Karpas-422 (cell line): ENCODE measurements at regions not wholly inside any gene's neighbourhood (a gene's known extent, or its start where the extent isn't known, plus 50 kb on each side); places are given as distances from the start of the nearest gene placed in this dataset.

ENCODE experiments used
- DNase-seq: peaks from one replicate; pipeline ENCODE4 v3.0.0-alpha.2; 2015
- H2AFZ ChIP-seq: fragments of 200-600 bp; sonication (generic); 2 replicates; pipeline ENCODE4 v1.6.1; 2014; ENCODE audit warnings: antibody characterized with exemption, low read length, mixed read lengths
- H3K27ac ChIP-seq: fragments of 200-600 bp; sonication (generic); 2 replicates; pipeline ENCODE4 v1.5.1; 2014; ENCODE audit warnings: mild to moderate bottlenecking, low read length, moderate library complexity
- H3K27me3 ChIP-seq: fragments of 200-600 bp; sonication (generic); 2 replicates; pipeline ENCODE4 v1.6.1; 2014; ENCODE audit warnings: low read length, mixed read lengths
- H3K36me3 ChIP-seq: fragments of 200-600 bp; sonication (generic); 2 replicates; pipeline ENCODE4 v1.6.1; 2014; ENCODE audit warnings: low read length, mixed read lengths; ENCODE audit not compliant: insufficient read depth
- H3K4me1 ChIP-seq: fragments of 200-600 bp; sonication (generic); 2 replicates; pipeline ENCODE4 v1.6.1; 2014; ENCODE audit warnings: mild to moderate bottlenecking, low read length, mixed read lengths
- H3K4me2 ChIP-seq: fragments of 200-600 bp; sonication (generic); 2 replicates; pipeline ENCODE4 v1.6.1; 2014; ENCODE audit warnings: low read length, low read depth, mild to moderate bottlenecking; ENCODE audit not compliant: poor library complexity, severe bottlenecking
- H3K4me3 ChIP-seq: fragments of 200-600 bp; sonication (generic); 2 replicates; pipeline ENCODE4 v1.5.1; 2014; ENCODE audit warnings: mild to moderate bottlenecking, antibody characterized with exemption, low read length, mixed read lengths
- H3K79me2 ChIP-seq: fragments of 200-600 bp; sonication (generic); 2 replicates; pipeline ENCODE4 v1.6.1; 2014; ENCODE audit warnings: mild to moderate bottlenecking, low read length, mixed read lengths
- H3K9ac ChIP-seq: fragments of 200-600 bp; sonication (generic); 2 replicates; pipeline ENCODE4 v1.6.0; 2014; ENCODE audit warnings: low read length
- H3K9me2 ChIP-seq: fragments of 200-600 bp; sonication (generic), shearing (Covaris generic); replicated peaks from 2 replicates; pipeline ENCODE4 v1.6.0; 2014; ENCODE audit warnings: mild to moderate bottlenecking, low read length, moderate library complexity; ENCODE audit not compliant: insufficient read depth
- H3K9me3 ChIP-seq: fragments of 300-700, 200-600 bp; sonication (generic); 2 replicates; pipeline ENCODE4 v1.6.1; 2014; ENCODE audit warnings: low read length, mixed read lengths
- H4K20me1 ChIP-seq: fragments of 200-600 bp; sonication (generic); 2 replicates; pipeline ENCODE4 v1.6.1; 2014; ENCODE audit warnings: mild to moderate bottlenecking, antibody characterized with exemption, low read length, low read depth; ENCODE audit not compliant: insufficient read depth

DNA sequence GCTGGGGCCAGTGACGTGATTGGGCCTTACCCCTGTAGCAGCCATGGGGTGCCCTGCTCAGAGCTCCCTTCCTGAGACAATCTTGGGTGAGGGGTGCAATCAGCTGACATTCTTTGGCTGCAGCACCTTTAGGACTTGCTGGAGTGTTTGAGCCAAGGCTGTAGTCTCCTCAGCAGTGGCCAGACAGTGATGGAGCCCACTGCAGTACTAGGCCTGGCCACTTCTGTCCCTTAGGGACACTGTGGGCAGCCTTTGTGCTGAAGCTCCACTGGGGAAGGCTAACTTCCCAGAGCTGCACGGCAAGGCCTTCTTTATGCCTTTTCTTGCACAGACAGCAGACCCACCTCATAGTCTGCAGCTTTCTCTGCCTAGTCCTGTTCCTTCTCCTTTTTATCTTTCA lies 284.9 kb upstream of the IGF1R start:
- Histone ChIP-seq H3K4me1 (no peaks in the 10 kb centered on the region), H3K27me3 (no peaks in the 10 kb centered on the region), H3K27ac (no peak overlapping the region), H3K9me3 (0 out of 2 replicates have a peak, but pooled peaks cover 3% of the 10 kb centered on the region), H3K9ac (no peak overlapping the region), H3K79me2 (no peaks in the 10 kb centered on the region), H3K9me2 (no peaks in the 10 kb centered on the region), H4K20me1 (no peaks in the 10 kb centered on the region), H3K36me3 (no peaks in the 10 kb centered on the region), H3K4me2 (no peak overlapping the region), H2AFZ (no peak overlapping the region), H3K4me3 (no peak overlapping the region)
- DNase-seq = no peak

- Histone ChIP-seq H3K27me3 (no peaks in the 10 kb centered on the region), H3K4me3 (no peak overlapping the region), H3K9me2 (no peaks in the 10 kb centered on the region), H3K9me3 (0 out of 2 replicates have a peak, but pooled peaks cover under 1% of the 10 kb centered on the region), H2AFZ (no peak overlapping the region), H3K36me3 (no peaks in the 10 kb centered on the region), H3K4me1 (no peaks in the 10 kb centered on the region), H3K4me2 (no peak overlapping the region), H3K9ac (no peak overlapping the region), H3K79me2 (no peaks in the 10 kb centered on the region), H4K20me1 (no peaks in the 10 kb centered on the region), H3K27ac (no peak overlapping the region)
- no peak for DNase-seq
Observed at GRCh38 chr15:98363955-98364354, 284.4 kb upstream of the IGF1R start.

- Histone ChIP-seq H3K9ac (no peak overlapping the region), H4K20me1 (no peaks in the 10 kb centered on the region), H3K27me3 (no peaks in the 10 kb centered on the region), H3K27ac (no peak overlapping the region), H3K36me3 (no peaks in the 10 kb centered on the region), H3K79me2 (no peaks in the 10 kb centered on the region), H2AFZ (no peak overlapping the region), H3K4me1 (no peaks in the 10 kb centered on the region), H3K9me3 (no peaks in the 10 kb centered on the region), H3K4me3 (no peak overlapping the region), H3K9me2 (no peaks in the 10 kb centered on the region), H3K4me2 (no peak overlapping the region)
- no peak for DNase-seq
Observed at GRCh38 chr15:98369081-98369716, 279.1 kb upstream of the IGF1R start.

GRCh38 chr15:98375513-98376340 lies 272.6 kb upstream of the IGF1R start:
- H3K4me3 ChIP-seq = no peak overlapping the region
- H3K27me3 ChIP-seq = 0 out of 2 replicates have a peak, but pooled peaks cover 2% of the 10 kb centered on the region
- H4K20me1 ChIP-seq = no peaks in the 10 kb centered on the region
- DNase-seq = no peak
- no peak overlapping the region for H3K4me2 ChIP-seq
- H3K9ac ChIP-seq = no peak overlapping the region
- no peaks in the 10 kb centered on the region for H3K36me3 ChIP-seq
- H3K9me3 ChIP-seq = no peaks in the 10 kb centered on the region; the same call in 1 of the 2 replicates
- H3K9me2 ChIP-seq = no peaks in the 10 kb centered on the region
- no peak overlapping the region for H2AFZ ChIP-seq
- H3K4me1 ChIP-seq = no peaks in the 10 kb centered on the region
- H3K79me2 ChIP-seq = no peaks in the 10 kb centered on the region
- H3K27ac ChIP-seq = no peak overlapping the region

GRCh38 chr15:98380721-98381120 lies 267.6 kb upstream of the IGF1R start:
- Histone ChIP-seq H3K36me3 (no peaks in the 10 kb centered on the region), H3K79me2 (no peaks in the 10 kb centered on the region), H3K9me2 (no peaks in the 10 kb centered on the region), H3K9me3 (no peaks in the 10 kb centered on the region; the same call in 1 of the 2 replicates), H3K27me3 (0 out of 2 replicates have a peak, but pooled peaks cover 2% of the 10 kb centered on the region), H3K4me2 (no peak overlapping the region), H2AFZ (no peak overlapping the region), H3K27ac (no peak overlapping the region), H4K20me1 (no peaks in the 10 kb centered on the region), H3K4me3 (no peak overlapping the region), H3K9ac (no peak overlapping the region), H3K4me1 (no peaks in the 10 kb centered on the region)
- DNase-seq = no peak

GRCh38 chr15:98381446-98381845 lies 266.9 kb upstream of the IGF1R start:
- H3K9me3 ChIP-seq = no peaks in the 10 kb centered on the region; the same call in 1 of the 2 replicates
- H3K27ac ChIP-seq = no peak overlapping the region
- no peaks in the 10 kb centered on the region for H4K20me1 ChIP-seq
- no peaks in the 10 kb centered on the region for H3K36me3 ChIP-seq
- no peak overlapping the region for H2AFZ ChIP-seq
- H3K9ac ChIP-seq = no peak overlapping the region
- 0 out of 2 replicates have a peak, but pooled peaks cover 2% of the 10 kb centered on the region for H3K27me3 ChIP-seq
- H3K4me3 ChIP-seq = no peak overlapping the region
- H3K4me2 ChIP-seq = no peak overlapping the region
- DNase-seq = no peak
- H3K79me2 ChIP-seq = no peaks in the 10 kb centered on the region
- H3K9me2 ChIP-seq = no peaks in the 10 kb centered on the region
- H3K4me1 ChIP-seq = no peaks in the 10 kb centered on the region

- no peaks in the 10 kb centered on the region for H3K4me1 ChIP-seq
- H3K36me3 ChIP-seq = no peaks in the 10 kb centered on the region
- no peak overlapping the region for H3K9ac ChIP-seq
- H3K9me2 ChIP-seq = no peaks in the 10 kb centered on the region
- peak; percentile 55 for DNase-seq
- no peak overlapping the region for H2AFZ ChIP-seq
- no peaks in the 10 kb centered on the region; the same call in 1 of the 2 replicates for H3K9me3 ChIP-seq
- no peak overlapping the region for H3K27ac ChIP-seq
- H4K20me1 ChIP-seq = no peaks in the 10 kb centered on the region
- no peaks in the 10 kb centered on the region for H3K27me3 ChIP-seq
- H3K4me2 ChIP-seq = no peak overlapping the region
- H3K79me2 ChIP-seq = no peaks in the 10 kb centered on the region
- no peak overlapping the region for H3K4me3 ChIP-seq
Observed at GRCh38 chr15:98382139-98382538, 266.2 kb upstream of the IGF1R start.

- H3K9me2 ChIP-seq = no peaks in the 10 kb centered on the region
- no peak overlapping the region for H3K4me2 ChIP-seq
- H3K27ac ChIP-seq = no peak overlapping the region
- no peak overlapping the region for H3K4me3 ChIP-seq
- H4K20me1 ChIP-seq = no peaks in the 10 kb centered on the region
- H3K9ac ChIP-seq = no peak overlapping the region
- H3K27me3 ChIP-seq = no peaks in the 10 kb centered on the region
- no peaks in the 10 kb centered on the region for H3K4me1 ChIP-seq
- DNase-seq = no peak
- H3K79me2 ChIP-seq = no peaks in the 10 kb centered on the region
- H2AFZ ChIP-seq = no peak overlapping the region
- no peaks in the 10 kb centered on the region; the same call in 1 of the 2 replicates for H3K9me3 ChIP-seq
- no peaks in the 10 kb centered on the region for H3K36me3 ChIP-seq
Observed at GRCh38 chr15:98383571-98383970, 264.8 kb upstream of the IGF1R start.
